Glomerular visceral epithelial cell (primary cell): ENCODE measurements at regions not wholly inside any gene's neighbourhood (a gene's known extent, or its start where the extent isn't known, plus 50 kb on each side); places are given as distances from the start of the nearest gene placed in this dataset.
A peak's percentile ranks its signal among the peaks of the same experiment; 100 is the strongest.

Source experiments
- DNase-seq: peaks from one replicate; pipeline ENCODE4 v3.0.0-alpha.2; 2016; ENCODE audit errors: extremely low spot score

GRCh38 chr3:24596626-24597025 lies 102.0 kb upstream of the THRB start:
- no peak for DNase-seq

GRCh38 chr3:24598695-24599470 lies 104.2 kb upstream of the THRB start:
- DNase-seq: peak; percentile 3

- no peak for DNase-seq
Measured at GRCh38 chr3:24601066-24601939, 106.7 kb upstream of the THRB start.

GRCh38 chr3:24604215-24604614 lies 109.6 kb upstream of the THRB start:
- no peak for DNase-seq

- no peak for DNase-seq
Measured at GRCh38 chr3:24605511-24606028, 110.9 kb upstream of the THRB start.

GRCh38 chr3:24607281-24607680 lies 112.6 kb upstream of the THRB start:
- DNase-seq: no peak

- DNase-seq: no peak
Measured at GRCh38 chr3:24608701-24609390, 114.2 kb upstream of the THRB start.

GRCh38 chr3:24614359-24614758 lies 119.7 kb upstream of the THRB start:
- DNase-seq: no peak

GRCh38 chr3:24615177-24615576 lies 120.5 kb upstream of the THRB start:
- DNase-seq: no peak

- no peak for DNase-seq
Measured at GRCh38 chr3:24616110-24616829, 121.6 kb upstream of the THRB start.

- no peak for DNase-seq
Measured at GRCh38 chr3:24622138-24622537, 127.5 kb upstream of the THRB start.

- no peak for DNase-seq
Measured at GRCh38 chr3:24622696-24623225, 128.1 kb upstream of the THRB start.

GRCh38 chr3:24623657-24624056 lies 129.0 kb upstream of the THRB start:
- no peak for DNase-seq

GRCh38 chr3:24624938-24625681 lies 130.5 kb upstream of the THRB start:
- no peak for DNase-seq

- no peak for DNase-seq
Measured at GRCh38 chr3:24628523-24629258, 134.0 kb upstream of the THRB start.

GRCh38 chr3:24631481-24631880 lies 136.8 kb upstream of the THRB start:
- DNase-seq: no peak

GRCh38 chr3:24639061-24639460 lies 144.4 kb upstream of the THRB start:
- no peak for DNase-seq

GRCh38 chr3:24639481-24640329 lies 145.1 kb upstream of the THRB start:
- DNase-seq: no peak

- peak; percentile 32 for DNase-seq
Measured at GRCh38 chr3:24640330-24640877, 145.8 kb upstream of the THRB start.
